ENCODE measurements at regions not wholly inside any gene's neighbourhood (a gene's known extent, or its start where the extent isn't known, plus 50 kb on each side); places are given as distances from the start of the nearest gene placed in this dataset.

DNA sequence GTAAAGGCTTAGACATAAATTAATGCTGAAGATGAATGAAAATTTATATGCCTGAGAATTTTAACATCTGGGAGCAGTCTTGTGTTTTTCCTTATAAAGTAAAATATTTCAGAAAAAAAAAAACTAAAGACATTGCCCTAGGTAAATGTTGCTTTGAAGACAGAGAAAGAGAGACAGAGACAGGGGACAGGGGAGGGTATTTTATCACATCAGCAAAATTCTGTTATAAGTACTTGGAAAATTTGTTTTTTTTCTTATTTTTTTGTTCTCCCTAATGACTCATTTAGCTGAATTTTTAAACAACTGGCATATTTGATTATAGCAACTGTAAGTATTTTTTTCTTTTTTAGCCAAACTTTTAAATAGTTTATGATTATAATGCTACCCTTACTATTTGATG lies 1540.6 kb upstream of the GBE1 start:
- no peak for DNase-seq (ENCODE audit: low read depth)

DNA sequence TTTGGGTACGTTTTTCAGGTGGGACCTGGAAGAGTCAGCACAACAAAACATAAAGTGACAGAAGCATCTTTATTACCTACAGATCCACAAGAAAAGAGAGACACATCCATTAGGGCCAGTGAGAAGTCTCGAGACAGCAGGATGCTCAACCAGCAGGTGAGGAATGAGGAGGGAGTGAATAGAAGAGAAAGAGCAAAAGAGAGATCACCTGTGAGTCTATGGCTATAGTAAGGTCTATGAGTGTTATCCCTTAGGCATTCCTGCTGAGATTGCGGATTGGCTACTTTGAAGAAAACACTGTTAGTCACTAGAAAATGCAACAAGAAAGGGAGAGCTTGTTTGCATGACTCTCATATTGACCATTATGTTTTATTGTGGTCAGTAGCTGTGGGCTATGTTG lies 1556.2 kb upstream of the GBE1 start:
- DNase-seq (ENCODE audit: low read depth), result no peak

DNA sequence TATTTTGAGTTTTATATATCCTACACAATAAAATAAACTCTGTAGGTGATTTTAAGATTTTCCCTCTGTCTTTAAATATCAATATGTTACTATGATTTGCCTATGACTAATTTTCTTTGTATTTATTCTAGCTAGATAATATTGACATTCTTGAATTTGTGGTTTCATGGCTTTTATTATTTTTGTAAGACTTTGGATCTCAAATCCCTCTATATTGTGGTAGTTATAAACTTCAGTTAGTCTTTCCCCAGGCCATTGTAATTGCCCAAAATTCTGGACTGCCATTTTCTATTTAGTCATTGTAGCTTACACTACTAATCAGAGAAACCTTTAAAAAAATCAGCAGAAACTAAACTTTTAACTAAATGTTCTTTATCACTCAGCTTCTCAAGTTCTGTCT lies 1559.3 kb upstream of the GBE1 start:
- no peak for DNase-seq (ENCODE audit: low read depth)

DNA sequence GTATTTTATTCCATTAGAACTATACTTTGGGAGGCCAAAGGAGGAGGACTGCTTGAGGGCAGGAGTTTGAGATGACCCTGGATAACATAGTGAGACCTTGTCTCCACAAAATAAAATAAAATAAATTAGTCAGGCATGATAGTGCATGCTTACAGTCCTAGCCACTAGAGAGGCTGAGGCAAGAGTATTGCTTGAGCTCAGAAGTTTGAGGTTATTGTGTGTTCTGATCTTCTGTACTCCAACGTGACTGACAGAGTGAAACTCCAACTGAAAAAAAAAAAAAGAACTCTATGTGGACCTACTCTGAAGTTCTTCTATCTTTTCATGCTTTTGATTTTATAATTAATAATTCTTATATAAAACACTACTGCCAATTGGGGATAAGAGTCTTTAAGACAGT lies 1560.0 kb upstream of the GBE1 start:
- no peak for DNase-seq (ENCODE audit: low read depth)

- DNase-seq (ENCODE audit: low read depth), result no peak
Observed at GRCh38 chr3:83321891-83322290, 1560.4 kb upstream of the GBE1 start.

- DNase-seq (ENCODE audit: low read depth), result no peak
Observed at GRCh38 chr3:83354205-83354604, 1592.8 kb upstream of the GBE1 start.

DNA sequence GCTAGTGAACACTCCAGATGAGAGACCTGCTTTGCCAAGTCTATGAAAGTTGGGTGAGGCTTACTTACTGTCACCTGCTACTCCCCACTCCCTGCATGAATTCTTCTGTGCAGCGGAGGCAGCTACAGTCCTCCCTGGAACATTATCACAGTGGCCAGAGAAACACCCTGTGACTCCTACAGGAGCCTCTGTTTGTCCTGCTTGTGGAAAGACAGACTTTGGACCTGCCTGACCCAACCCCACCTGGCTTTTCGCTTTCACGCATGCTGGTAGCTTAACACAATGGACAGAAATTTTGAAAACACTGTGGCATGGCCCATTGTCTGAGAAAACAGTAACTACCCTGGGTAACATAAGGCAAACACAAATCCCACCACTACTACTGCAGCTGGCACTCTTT lies 1565.5 kb upstream of the CADM2 start:
- no peak for DNase-seq (ENCODE audit: low read depth)

DNA sequence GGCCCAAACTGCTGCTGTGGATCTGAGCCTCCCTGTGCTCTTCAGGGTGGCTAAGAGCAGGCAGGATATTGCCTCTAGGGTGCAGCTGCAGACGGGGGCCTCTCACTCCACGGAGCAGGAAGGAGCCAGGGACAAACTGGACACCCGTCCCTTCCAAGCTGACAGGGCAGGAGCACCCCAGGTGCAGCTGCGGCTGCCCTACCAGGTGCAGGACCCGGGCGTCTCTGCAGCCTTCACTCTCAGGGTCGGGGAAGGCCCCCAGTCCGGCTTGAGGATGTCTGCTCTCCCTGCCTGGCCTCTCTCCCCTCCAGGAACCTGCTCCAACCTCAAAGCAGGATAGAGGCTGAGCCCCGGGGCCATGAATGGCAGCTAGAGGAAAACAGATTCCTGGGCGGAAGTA lies 1554.9 kb upstream of the CADM2 start:
- DNase-seq (ENCODE audit: low read depth), result no peak

DNA sequence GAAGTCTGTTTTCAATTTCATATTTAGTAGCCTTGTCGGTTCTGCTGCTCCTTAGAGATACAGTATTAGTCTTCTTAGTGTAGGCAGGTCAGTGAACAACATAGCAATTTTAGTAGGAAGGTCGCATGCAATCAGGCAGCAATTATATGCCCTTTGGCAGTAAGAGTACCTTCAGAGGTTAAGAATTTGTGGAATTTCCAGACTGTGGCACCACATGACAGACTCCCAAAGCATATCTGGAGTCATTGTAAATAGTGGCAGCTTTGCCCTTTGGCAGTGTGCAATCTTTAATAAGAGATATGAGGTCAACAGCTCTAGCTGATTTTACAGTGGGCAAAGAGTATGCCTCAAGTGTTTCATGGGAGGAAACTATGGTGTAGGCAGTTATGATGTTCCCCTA lies 1532.5 kb upstream of the CADM2 start:
- DNase-seq (ENCODE audit: low read depth), result no peak

DNA sequence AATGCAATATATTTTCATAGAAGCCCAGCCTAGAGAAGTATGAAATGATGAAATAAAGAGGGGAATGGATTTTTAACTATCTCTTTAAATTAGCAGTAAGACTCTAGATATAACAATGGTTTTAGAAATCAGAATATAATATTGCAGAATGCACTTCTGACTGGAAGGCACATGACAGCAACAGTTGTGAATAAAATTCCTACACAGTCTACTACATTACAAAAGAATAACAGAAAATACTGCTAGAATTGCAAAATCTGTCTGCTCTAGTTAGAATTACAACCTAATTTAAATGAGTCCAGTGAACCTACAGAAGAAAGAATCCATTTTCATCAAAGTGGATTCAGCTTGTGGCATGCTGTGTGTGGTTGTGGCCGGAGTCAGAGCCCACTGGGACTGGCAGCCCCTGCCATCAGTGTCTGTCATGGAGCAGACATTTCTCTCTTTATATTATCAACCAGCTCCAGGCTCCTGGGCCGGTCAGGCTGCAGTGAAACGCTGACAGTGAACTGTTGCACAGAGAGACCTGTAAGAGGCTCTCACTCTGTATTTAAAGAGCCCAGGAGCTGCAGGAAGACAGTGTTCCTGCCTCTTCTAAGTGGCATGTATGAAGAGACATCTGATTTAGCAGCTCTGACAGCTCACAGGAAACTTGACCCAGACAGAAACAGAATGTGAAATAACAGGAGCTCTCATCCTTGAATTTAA lies 1523.8 kb upstream of the CADM2 start:
- no peak for DNase-seq (ENCODE audit: low read depth)

DNA sequence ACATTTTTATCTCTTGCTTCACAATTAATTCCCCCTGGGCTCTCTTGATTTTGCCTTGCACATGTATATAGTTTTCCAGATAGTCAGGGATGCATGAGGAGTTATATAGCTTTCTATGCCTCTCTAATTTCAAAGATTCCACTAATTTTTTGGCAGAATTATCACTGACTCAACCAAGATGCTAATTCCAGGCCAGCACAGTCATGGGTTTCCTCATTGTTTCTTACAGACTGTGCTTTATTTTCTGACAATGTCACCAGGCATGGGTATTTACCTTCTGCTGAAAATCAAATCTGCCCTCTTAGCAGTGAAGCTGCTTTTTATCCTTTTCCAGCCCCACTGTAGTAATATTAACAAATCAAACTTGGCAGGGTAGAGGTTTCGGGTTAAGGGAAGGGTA lies 1520.6 kb upstream of the CADM2 start:
- peak; percentile 8 for DNase-seq (ENCODE audit: low read depth)

DNA sequence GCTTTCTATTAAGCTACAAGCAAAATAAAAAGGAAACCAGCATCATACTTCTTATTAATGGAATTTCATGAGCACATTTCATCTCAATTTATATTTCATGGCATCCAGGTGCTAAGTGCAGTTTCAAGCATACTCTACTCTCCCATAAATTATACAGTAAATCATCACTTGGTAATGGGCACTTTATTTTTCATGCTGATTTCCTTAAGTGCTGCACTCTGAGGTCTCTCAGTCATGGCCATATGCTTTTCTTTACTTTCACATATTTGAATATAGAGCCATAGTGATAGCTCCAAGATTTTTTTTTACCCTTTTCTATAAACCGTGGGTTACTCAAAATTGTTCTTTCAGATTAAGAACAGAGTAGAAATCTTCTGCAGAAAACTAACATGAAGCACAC lies 1505.7 kb upstream of the CADM2 start:
- DNase-seq (ENCODE audit: low read depth), result no peak

DNA sequence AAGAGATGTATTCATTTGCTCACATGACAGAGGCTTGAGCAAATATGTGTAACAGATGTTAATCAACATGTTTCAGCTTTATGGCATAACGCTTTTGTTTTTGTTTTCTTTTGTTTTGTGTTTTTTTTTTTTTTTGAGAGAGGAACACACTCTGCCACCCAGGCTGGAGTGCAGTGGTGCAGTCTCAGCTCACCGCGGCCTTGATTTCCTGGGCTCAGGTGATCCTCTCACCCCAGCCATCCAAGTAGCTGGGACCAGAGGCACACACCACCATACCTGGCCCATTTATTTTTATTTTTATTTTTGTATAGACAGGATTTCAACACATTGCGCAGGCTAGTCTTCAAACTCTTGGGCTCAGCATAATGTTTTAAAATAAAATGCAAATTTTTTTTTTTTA lies 1504.4 kb upstream of the CADM2 start:
- DNase-seq (ENCODE audit: low read depth), result no peak

GRCh38 chr3:83457551-83457950 lies 1501.2 kb upstream of the CADM2 start:
- no peak for DNase-seq (ENCODE audit: low read depth)

- no peak for DNase-seq (ENCODE audit: low read depth)
Observed at GRCh38 chr3:83460052-83460451, 1498.7 kb upstream of the CADM2 start.

DNA sequence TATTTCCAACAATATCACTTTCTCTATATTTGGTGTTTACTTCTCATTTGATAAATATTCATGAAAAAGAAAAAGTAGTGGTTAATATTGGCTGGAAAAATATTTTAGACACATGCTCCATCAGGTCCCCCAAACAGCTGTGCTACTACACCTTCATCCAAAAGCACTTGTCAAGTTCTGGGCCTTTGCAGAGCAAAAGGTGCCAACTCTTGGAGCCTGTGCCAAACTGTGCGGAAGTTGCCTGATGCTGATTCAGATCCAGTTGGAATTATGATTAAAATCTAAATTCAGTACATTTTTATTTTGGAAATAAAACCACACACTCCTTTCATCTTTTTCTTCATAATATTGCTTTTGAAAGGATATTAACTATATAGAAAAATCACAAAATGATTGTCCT lies 1497.4 kb upstream of the CADM2 start:
- DNase-seq (ENCODE audit: low read depth), result no peak

GRCh38 chr3:83477563-83477962 lies 1481.2 kb upstream of the CADM2 start:
- no peak for DNase-seq (ENCODE audit: low read depth)

- no peak for DNase-seq (ENCODE audit: low read depth)
Observed at GRCh38 chr3:83482402-83483070, 1476.3 kb upstream of the CADM2 start.

DNA sequence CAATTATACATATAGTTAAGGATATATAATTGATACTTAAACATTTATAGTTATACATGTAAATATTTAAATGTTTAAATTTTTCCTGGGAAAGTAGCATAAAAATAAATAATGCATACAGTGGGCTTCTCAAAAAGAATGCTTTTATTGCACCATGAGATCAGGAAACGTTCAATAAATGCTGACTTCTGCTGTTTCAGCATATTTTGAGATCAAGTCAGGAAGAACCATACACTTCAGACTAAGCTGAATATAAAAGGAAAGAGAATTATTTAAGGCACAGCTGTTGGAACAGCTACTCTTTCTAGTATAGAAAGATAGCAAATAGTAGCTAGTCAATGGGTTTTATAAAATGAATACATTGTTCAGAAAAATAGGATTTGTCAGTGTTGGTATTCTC lies 1462.3 kb upstream of the CADM2 start:
- DNase-seq (ENCODE audit: low read depth), result no peak

GRCh38 chr3:83498361-83499016 lies 1460.3 kb upstream of the CADM2 start:
- no peak for DNase-seq (ENCODE audit: low read depth)

DNA sequence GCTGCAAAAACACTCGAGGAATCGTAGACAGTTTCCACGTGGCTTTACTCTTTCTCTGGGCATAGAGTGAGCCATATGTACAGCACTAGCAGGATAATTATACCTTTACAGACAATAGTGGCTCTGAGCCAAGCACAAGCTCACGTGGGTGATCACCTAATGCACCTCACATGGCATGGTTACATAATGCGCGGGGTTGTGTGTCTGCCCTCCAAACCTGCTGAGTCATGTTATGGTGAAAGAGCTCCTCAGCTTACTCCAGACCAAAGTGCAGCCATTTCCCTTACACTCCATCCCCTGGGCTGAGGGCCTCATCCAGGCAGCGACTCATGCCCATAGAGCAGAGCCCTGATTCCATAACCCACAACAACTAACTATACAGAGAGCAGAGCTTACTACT lies 1458.4 kb upstream of the CADM2 start:
- DNase-seq (ENCODE audit: low read depth), result peak; percentile 7

DNA sequence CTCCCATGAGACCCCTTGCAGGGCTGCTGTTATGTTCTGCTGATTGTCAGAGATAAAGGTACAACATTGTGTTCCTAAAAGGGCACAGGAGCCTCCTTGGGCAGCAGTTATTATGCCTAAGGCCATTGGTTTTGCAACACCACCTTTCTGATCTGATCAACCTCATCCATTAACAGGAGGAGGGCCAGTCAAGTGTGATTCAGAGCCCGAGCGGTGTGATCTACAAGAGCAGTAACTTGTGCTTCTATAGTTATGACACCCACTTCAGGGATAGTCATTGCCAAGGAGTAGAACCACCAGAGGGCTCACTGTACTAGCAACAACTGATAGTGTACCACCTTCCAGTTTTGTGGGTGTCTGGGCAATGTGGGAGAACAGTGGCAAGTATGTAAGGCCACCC lies 1457.9 kb upstream of the CADM2 start:
- no peak for DNase-seq (ENCODE audit: low read depth)

DNA sequence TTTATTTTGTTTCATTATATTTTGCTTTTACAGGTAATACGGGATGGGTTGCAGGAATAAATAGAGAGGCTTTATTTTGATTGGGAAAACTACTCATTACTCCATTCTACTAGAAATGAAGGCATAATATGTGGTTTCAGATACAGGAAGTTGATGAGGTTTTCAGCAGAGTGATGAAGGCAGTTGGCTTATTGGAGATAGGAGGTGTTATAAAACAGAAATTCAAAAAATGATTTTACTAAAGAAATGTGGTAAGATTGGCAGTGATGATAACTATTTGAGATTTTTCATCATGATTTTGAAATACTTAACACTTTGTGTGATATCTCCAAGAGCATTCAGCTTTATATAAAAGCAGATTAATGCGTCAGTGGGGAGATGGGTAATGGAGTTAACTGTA lies 1445.7 kb upstream of the CADM2 start:
- no peak for DNase-seq (ENCODE audit: low read depth)

DNA sequence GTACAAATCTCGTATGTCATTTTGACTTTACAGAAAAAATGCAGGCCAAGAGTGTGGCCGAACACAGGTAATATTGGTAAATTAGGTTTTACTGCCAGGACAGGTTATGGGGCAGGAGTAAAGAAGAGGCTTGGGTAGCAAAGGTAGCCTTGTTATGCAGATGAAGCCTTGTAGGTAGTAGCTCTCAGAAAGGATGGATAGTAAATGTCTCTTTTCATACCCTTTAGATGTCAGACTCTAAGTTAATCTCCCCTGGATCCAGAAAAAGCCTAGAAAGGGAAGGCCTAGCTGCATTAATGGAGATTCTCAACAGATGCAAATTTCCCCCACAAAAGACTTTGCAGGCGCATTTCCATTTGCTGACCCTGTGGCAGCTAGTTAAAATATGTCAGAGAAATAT lies 1445.1 kb upstream of the CADM2 start:
- DNase-seq (ENCODE audit: low read depth), result no peak

Measured in iris pigment epithelial cell (primary cell).